ENCODE measurements at regions not wholly inside any gene's neighbourhood (a gene's known extent, or its start where the extent isn't known, plus 50 kb on each side); places are given as distances from the start of the nearest gene placed in this dataset.
A peak's percentile ranks its signal among the peaks of the same experiment; 100 is the strongest.

DNA sequence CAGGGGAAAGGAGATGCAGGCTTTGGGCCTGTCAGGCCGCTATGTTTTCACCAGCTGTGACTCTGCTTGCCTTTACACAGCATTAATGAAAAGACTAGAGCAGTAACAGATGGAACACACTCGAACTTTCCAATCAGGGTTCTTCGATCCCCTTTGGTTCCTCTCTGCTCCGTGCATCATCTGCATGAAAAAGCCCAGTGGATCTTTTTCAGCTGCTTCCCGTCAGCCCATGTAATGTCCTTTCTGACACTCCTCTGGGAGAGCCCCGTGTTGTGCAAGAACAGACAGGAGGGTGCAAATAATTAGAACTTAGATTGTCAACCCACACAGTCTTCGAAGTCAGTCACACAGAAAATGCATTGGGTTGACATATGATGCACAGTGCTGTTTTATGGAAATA lies 448.9 kb upstream of the ZNF462 start:
- no peak for DNase-seq

DNA sequence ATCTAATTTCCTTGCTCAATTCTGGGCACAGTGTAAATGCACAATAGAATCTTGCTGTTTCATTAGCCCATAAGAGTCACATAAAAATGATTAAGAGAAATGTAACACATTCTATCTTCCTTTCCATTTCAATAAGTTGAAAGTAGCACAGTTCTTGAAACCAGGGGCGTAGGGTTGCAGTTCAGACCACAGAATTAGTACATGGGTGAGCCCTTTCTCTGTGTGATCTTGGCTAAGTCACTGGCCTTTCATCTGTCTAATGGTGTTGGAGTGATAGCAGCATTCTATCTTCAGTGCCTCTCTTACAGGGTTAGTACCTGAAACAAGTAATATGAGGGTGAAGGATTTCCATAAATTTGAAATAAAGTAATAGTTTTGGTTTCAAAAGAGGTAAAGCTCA lies 445.3 kb upstream of the ZNF462 start:
- no peak for DNase-seq

DNA sequence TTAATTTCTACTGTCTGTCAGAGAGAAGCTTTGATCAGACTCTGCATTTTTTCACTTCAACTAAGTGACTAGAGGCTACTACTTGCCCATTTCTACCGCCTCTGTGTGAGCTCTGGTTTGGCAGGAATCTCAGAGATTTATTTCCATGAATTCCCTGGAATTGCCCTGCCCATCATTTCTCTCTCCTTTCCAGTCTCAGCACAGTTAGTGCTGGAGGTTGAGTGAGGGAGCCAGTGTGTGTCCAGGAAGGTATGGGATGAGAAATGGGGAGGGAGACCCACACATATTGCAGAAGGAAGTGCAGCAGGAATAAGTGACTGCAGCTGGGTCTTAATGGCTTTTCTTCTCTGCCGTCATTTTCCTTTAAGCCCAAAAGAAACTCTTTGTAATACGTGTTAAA lies 443.1 kb upstream of the ZNF462 start:
- DNase-seq: no peak

DNA sequence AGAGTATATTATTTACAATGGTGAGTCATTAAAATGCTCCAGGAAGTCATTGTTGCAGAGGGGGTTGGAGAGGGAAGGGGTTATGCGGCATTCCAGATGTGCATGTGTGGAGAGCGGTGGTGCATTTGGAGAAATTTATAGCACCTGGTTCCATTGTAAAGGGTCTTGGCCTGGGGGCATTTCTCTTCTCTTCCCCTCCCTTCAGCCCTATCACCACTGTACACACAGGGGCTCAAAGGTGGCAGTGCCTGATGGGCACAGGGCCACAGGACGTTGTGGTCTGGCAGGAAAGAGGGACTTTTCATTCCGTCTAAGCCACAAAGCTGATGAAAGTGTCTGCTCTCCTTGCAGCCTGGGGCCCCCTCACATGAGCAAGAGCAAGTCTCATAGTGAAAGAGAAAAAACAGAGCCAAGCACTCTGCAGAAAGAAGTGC lies 442.4 kb upstream of the ZNF462 start:
- no peak for DNase-seq

DNA sequence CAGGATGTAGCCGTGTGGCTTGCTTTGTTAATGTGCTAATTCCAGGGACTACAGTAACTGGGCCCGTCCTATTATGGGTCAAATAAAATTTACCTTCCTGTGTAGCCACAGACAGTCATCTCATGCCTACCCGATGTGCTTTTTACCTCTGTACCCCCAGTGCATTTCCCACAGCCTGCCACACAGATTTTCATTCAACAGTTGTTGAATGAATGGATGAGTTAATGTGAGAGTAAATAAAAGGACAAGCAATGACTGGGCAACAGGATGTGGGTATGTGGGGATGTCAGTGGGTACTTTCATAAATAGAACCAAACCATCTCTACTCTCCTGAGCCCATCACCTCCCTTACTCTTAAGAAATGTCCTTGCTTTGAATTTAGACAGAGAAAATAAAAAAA lies 441.2 kb upstream of the ZNF462 start:
- no peak for DNase-seq

DNA sequence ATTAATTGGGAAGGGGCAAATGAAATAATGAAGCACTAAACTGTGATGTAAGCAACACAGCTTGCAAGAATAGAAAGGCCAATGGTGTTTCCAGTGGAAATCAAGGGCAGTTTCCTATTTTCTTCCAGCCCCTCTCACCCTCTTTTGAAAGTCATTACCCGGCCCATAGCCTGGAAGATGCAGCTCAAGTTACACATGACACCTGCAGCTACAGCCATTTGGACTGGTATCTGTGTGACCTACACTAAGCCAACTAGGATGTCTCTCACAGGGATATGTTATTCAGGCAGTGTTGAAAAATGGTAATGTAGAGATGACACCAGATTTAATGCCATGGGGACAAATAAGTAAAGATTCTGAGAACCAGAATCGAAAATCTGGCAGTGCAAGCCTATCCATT lies 439.4 kb upstream of the ZNF462 start:
- DNase-seq: no peak

DNA sequence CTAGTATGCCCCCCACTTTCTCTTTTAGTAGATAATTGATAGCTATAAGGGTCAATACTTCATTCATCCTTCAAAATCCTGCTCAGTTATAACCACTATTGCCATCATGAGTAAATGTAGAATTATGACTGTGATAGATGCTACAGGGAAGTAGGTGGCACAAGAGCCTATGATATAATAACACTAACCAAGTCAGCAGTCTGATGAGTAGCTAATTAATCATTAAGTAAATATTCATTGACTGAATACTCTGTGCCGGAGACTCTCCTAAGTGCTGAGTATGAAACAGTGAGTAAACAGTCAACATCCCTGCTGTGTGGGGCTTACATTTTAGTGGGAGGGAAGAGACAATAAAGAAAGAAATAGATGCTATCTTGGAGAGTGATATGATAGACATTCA lies 430.3 kb upstream of the ZNF462 start:
- no peak for DNase-seq

DNA sequence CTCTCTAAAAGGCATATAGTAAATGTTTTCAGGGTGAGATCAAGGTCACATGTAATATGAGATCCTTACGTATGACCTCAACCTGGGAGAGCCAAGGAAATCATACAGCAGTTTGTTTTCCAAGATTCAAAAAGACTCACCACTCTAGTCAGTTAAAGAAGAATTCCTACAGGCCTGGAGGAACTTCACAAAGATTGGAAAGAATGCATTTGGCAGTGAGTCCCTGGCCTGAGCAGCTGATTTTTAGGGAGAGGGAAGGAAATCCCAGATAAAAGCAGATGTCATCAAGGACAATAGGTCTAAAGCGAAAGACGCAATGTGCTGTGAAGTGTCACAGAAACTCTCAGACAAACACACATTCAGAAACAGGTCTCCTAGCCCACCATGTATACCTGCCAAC lies 424.0 kb upstream of the ZNF462 start:
- DNase-seq: no peak

DNA sequence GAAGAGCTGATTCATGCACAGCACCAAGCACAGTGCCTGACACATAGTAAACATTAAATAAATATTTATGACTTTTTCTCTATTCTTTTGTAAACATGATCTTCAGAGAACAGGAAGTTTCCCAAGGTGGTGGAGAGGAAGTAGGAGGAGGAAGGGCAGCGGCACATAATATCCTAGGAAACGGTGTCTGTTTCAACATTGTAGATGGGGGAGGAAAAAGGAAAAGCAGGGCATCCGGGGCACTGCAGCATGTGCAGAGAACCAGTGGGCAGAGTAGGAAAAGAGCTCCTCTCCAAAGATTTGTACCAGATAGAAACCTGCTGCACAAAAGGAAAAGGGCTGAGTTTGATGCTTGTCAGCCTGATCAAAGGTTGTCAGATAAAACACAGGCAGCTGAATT lies 421.7 kb upstream of the ZNF462 start:
- DNase-seq: no peak

DNA sequence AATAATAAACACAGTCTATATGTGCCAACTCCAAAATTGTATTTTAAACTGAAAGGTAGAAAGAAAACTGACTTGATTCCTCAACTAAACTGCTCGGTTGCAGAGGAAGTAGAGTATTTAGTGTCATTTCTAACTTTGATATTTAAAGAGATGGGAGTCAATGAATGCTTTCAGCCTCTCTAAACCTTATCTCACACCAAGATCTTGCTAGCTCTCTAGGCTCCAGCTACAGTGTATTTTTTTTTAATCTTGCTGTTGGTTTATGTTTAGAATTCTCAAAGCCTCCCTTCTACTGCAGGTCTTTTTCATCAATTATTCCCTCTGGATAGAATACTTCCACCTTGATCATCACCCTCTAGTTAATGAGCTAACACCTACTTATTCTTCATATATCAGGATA lies 419.4 kb upstream of the ZNF462 start:
- no peak for DNase-seq

DNA sequence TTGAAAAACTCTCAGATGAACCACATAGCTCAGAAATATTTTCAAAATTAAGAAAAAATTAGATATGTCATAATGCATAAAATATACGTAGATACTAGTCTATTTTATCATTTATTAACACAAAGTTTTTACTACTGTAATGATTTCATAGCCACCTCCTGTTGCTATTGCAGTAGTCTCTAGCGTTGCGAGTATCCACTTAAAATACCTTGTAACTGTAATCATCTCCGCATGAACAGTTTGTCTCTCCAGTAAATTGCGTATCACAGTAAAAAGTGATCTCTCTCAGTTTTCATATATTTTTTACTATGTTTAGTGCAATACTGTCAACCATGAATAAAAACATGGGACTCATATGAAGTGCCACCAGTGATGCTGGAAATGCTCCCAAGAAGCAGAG lies 417.9 kb upstream of the ZNF462 start:
- DNase-seq: no peak

DNA sequence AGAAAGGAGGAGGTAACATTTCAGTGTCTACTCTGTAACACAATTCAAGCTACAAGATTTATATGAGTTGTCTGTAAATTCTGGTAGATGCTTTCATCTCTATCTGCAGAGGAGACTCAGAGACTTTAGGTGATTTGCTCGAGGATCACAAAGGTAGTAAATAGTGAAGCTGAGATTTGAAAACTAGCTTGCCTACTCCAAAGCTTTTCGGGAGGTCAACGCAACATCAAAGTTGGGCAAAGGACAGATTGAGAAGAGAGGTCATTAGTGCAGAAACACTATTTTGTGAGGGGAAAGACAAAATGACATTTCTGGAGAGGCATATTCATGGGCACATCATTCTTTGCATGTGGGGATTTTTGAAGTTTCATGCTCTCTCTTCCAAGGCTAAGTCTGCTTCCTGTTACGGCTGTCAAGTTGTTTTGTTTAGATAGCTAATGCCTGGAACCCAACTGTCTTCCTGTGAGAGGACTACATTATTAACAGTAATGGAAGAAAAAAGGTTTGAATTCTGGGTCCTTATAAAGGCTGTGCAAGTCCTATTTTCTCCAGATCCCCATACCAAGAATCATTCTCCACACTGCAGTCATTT lies 413.5 kb upstream of the ZNF462 start:
- DNase-seq: no peak

DNA sequence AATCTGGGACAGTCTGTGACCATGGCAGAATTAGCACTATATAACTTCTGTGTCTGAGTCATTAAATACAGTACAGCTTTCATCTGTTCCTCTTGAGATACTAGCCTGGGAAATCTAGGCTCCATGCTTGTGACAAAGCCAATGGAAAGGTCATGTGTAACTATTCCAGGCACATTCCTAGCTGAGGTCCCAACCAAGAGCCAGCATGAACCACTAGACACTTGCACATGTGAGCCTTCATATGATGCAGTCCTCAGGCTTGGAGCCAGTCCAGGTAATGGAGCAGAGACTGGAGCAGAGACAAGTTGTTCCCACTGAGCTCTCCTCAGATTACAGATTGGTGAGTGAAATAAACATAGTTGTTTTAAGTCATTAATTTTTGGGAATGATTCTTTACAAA lies 412.4 kb upstream of the ZNF462 start:
- no peak for DNase-seq

DNA sequence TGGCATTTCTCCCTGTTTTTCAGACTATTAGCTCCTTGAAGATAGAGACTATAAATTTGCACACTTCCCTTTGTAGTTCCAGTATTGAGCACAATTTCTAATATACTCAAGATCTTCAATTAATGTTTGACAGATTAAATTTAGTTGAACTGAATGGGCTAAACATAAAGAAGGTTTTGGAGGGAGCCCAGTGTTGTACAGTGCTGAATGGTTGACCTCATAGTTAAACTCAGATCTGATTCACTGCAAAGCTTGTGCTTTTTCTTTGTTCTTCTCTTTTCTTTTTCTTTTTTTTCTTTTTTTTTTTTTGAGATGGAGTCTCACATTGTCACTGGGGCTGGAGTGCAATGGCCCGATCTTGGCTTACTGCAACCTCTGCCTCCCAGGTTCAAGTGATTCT lies 411.7 kb upstream of the ZNF462 start:
- no peak for DNase-seq

DNA sequence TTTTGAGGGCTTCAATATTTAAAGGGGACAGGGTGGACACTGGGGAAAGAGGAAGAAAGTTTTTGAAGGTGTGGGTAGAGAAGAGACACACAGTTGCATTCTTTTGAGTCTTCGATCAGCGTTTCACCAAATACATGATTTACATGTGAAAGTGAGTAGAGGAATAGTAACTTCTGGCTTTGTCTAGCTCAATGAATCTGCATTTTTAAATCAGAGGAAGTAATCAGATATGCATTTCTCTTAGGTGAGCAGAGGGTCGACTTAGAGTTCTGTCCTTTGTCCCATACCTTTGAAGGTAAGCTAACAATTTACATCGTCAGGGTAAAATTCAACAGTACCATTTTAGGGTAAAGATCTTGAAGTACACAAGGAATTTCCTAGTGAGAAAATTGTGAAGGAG lies 406.4 kb upstream of the ZNF462 start:
- DNase-seq: no peak

DNA sequence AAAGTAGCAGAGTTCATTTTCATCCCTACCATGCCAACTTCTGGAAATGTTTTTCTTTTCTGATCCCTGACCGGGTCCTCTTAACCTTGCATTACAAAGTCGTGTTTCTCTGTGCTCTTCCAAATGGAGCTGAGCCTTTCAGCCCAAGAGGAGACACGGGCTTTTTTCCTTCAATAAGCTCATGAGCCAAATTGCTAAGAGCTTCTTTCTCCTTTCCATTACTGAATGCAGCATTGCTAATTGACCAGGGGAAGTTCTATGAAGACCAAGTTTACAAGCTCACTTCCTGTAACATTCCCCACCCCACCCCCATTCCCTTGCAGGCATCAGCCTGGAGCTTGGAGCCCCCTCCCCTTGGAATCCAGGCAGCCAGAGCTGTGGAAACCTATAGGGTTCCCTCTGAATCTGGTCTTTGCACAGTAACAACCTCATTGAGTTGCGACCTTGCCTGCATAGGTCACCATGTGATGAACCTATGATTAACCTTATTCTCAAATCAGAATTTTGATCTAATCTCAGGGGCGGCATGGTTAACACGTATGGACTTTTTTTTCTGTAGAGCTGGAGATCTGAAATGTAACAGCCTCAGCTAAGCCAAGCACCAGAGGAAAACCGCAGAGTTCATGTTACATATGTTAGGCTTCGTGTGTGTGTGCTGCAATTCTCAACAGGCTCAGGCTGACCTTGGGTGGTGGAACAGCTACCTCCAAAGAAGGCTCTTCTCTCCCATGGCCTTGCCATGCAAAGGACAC lies 395.7 kb upstream of the ZNF462 start:
- DNase-seq: no peak

DNA sequence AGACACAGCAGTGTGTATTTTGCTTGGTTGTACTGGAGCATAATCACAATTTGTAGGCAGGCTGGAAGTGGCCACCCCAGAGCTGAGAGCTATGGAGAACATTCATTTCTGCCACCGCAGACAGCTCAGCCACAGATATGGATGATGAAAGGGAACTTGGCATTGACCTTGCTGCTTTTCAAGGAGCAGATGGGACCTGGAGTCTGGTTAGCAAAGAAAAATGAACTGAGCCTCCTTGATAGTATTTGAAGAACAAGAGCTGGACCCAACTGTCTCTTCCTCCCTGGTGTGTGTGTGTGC lies 395.2 kb upstream of the ZNF462 start:
- DNase-seq: no peak

DNA sequence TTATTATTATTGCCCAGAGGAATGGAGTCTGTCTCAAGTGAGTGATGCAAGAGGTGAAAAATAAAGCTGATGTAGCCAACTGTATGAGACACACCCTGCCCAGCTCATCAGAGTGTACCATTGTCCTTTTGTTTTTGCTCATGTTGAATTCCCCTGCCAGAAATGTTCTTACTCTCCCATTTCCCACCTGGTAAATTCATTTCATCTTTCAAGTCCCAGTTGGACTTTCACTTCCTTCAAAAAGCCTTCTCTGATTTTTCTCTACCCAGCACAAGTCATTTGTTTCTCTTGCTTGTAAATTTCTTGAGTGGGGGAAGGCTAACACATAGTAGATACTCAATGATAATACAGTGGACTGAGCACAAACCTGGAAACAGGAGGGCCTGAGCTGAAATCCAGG lies 394.5 kb upstream of the ZNF462 start:
- no peak for DNase-seq

DNA sequence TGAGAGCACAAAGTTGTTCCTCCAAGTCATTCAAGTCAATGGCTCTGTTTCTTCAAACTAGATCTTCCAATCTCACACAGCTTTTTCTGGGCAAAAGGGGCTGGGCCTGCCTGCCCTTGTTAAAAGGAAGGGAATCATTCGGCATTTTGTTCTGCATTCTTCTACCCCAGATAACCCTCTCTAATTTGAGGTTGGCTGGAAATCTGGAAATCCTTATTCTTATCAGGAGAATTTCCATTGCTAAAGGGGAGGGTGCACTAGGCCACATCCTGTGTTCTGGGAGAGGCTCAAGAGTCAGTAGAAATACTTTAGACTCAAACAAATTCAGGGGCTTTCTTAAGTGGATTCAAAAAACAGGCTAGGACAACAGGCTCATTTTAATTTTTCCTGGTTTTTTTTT lies 384.7 kb upstream of the ZNF462 start:
- no peak for DNase-seq

DNA sequence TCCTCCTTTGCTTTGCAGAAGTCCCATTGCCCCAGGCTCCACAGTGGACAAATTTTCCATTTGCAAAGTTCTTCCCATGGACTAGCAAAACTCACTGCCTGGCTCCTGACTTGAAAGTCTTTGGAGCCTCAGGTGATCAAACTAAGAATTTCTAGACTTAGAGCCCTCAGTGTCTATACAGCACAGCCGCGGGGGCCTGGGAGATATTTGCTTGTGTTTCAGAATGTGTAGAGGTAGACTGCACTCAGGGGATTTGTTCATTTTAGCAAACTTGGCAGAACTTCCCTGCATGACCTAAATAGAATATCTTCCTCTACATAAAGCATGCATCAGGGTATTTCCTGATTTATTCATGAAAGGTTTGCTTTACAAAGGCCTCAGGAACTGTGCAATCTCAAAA lies 384.2 kb upstream of the ZNF462 start:
- DNase-seq: no peak

DNA sequence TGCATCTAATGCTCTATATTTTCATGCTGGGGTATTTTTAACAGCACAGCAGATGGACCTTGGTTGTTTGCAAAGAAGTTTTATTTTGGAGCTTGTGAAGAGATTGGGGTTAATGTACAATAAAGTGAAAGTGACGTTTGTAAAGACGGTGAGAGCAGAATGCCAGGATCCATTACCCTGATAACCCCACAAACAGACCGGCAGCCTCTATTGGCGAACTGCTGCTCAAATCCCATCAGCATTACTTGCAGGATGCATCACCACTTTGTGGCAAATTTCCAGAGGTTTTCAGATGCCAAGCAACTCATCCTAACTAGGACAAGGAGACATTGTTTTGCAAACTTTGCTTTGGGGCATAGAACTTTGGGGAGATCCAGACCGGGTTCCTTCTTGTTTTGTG lies 383.3 kb upstream of the ZNF462 start:
- peak in 3 of 56 donors; percentile 4 to 32 (median 7) for DNase-seq

DNA sequence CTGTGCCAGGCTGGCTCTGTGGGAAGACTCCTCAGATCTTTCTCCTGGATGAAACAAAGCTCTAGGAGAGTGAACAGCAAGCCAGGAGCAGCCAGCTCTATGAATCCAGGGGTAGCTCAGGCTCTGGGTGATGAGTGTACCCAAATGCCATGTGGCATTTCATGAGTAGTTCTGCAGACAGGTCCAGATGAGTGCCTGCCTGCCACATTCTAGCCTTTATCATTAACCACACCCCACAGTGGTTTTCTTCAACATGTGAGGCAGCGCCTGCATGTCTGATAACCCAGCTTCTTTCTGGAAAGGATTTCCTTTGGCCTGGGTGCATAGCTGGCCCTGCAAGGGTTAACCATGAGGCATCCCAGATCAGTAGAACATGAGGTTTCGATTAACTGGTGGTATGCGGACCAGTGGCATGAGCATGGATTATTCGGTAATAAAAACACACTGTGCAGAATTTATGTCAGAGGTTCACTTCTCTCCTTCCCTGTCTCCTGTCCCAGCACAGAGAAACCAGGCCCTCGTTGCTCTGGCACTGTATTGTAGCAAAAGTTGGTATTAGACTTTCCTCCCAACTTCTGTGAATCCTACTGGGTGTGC lies 381.9 kb upstream of the ZNF462 start:
- no peak for DNase-seq

DNA sequence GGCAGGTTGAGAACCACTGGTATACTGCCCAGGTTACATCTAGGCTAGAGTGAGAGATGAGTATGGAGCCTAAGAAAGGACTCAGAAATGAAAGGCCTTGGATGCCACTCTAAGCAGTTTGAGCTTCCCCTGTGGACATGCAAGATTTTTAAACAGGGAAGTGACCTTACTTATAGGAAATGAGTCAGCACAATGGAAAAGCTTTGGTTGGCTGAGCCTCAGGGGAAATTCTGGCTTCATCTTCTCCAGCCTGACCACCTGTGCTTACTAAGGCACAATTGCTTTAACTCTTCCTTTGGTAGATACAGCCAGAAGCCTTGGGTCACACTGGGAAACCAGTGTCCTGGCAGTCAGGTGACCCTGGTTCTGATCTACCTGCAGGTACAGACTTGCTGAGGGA lies 380.2 kb upstream of the ZNF462 start:
- no peak for DNase-seq

DNA sequence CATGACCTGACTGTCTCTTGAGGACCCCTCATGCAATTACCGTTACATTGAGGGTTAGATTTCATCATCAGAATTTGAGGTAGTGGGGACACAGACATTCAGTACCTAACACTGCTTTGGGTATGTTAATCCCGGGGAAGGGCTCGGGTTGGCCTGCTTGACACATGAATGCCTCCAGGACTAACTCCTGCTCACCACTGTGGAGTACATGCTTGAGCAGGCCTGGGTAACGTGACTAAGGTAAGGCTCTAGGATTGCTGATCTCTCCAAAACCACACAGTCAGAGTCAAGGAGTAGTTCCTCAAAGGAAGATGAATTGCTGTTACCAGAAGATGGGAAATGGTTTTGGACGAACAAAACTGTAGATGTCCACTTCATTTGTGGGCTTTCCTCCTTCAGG lies 376.3 kb upstream of the ZNF462 start:
- DNase-seq: no peak

Measured in amygdala (tissue), 56 donors.